T-helper 9 cell (primary cell): ENCODE measurements at regions not wholly inside any gene's neighbourhood (a gene's known extent, or its start where the extent isn't known, plus 50 kb on each side); places are given as distances from the start of the nearest gene placed in this dataset.
"Not testable (repeated sequence)": the region's sequence is repeated elsewhere in the genome, so short reads cannot be mapped to it uniquely, and the experiment has no call there.

Experiments used
- DNase-seq: peaks from one replicate; pipeline ENCODE4 v3.0.0-alpha.2; 2020

- no peak for DNase-seq
Measured at GRCh38 chr5:114060866-114061265, 301.0 kb upstream of the KCNN2 start.

- DNase-seq, result no peak
Measured at GRCh38 chr5:114062932-114063867, 298.7 kb upstream of the KCNN2 start.

DNA sequence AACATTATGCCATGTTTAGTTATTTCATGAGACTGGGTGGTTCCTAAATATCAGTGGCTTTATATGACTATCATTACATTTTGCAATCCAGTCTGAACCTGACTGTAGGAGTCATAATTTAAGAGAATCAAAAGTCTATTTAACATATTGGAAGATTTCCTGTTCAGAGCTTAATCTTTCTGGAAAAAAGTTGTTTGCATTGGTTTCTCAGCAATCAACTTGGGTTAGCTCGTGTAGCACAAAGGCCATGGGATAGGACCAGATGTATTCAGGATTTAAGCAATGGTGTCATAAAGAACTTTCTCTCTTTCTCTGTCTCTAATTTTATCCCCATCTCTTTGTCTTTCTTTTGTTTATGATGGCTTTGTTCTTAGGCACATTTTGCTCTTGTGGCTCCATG, 296.0 kb upstream of the KCNN2 start:
- no peak for DNase-seq

GRCh38 chr5:114070093-114070722, 291.7 kb upstream of the KCNN2 start:
- no peak for DNase-seq

- DNase-seq, result no peak
Measured at GRCh38 chr5:114089259-114089658, 272.6 kb upstream of the KCNN2 start.

- no peak for DNase-seq
Measured at GRCh38 chr5:114097570-114097969, 264.3 kb upstream of the KCNN2 start.

GRCh38 chr5:114099161-114099560, 262.7 kb upstream of the KCNN2 start:
- DNase-seq, result no peak

GRCh38 chr5:114101153-114101552, 260.7 kb upstream of the KCNN2 start:
- no peak for DNase-seq

- no peak for DNase-seq
Measured at GRCh38 chr5:114113604-114114003, 248.3 kb upstream of the KCNN2 start.

- no peak for DNase-seq
Measured at GRCh38 chr5:114116981-114117380, 244.9 kb upstream of the KCNN2 start.

DNA sequence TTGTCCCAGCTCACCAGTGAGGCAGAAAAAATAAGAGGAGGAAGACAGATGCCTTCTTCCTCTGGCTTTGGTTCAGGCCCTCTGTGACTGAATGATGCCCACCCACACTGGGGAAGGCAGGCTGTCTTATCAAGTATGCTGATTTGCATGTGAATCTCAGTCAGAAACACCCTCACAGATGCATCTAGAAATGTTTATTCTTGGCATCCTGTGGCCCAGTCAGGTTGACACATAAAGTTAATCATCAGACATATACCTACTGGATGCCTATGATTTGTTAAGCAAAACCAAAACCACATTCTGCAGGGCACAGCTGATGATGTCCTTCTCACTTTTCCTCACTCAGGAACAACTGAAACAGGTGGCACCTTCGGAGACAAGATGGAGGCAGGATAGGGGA, 243.4 kb upstream of the KCNN2 start:
- no peak for DNase-seq

DNA sequence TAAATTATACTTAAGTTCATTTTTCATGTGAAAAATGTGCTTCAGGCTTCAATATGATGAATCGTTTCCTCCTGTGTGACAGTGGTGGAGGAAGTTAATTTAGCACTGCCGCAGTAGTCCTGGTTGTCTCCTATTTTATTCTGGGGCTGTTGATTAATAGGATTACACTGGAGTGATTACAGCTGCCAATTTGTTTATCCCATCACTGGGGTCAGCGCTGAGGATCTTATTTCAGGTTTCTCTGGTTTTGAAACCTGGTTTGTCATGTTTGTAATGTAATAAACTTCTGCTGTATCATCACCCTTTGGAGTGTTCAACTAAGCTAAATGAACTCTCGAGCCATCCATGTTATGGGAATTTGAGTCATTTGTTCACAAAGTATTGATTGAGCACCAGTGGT, 241.7 kb upstream of the KCNN2 start:
- DNase-seq, result no peak

GRCh38 chr5:114122852-114123251, 239.0 kb upstream of the KCNN2 start:
- DNase-seq, result no peak

DNA sequence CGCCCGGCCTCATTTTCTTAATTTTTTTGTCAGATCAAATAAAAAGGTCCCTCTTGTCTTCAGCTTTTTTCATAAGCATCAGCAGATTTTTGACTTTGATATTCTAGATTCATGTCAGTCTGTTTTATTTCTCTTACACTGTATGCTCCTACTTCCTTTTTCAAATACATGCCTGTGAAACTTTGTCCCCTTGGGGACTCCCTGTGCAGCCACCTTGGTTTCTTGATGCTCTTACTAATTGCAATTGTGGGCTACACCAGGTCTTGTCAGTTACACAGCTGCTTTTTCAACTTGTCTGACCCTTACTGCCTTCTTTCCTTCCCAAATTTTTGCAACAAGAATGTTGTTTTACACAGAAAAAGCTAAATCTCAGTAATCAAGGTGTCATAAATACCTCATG, 238.2 kb upstream of the KCNN2 start:
- DNase-seq, result no peak

- DNase-seq, result no peak
Measured at GRCh38 chr5:114146398-114146797, 215.5 kb upstream of the KCNN2 start.

DNA sequence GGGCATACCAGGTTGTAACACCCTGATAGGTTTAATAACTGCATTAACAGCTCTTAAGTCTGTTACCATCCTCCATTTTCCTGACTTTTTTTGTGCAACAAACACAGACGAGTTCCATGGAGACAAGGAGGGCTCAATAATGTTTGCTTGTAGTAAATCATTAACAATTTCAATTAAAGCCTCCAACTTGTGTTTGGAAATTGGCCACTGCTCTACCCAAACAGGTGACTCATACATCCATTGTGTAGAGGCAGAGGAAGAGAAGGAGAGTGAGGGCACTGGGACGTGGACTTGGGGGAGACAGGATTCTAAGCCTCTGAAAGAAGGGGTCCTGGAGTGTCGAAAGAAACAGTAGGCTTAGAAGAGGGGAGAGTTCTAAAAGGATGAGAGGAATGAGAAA, 213.6 kb upstream of the KCNN2 start:
- DNase-seq, result no peak

DNA sequence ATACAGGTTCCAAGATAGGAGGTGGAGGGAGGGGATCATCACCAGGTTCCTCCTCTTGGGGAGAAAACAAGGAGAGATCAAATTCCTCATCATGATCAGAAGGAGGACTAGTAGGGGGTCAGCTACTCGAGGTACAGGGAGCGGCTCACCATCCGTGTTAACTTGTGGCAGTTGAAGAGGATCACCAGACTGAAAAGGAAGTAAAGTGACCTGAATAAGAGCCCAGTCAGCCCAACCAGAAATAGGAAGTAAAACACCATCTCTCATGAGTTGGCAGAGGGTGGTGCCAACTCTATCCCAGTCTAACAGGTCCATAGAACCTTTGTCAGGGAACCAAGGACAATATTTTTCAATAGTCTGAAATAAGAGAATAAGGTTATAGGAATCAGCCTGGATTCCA, 213.1 kb upstream of the KCNN2 start:
- DNase-seq, result not testable (repeated sequence)

- no peak for DNase-seq
Measured at GRCh38 chr5:114152656-114153360, 209.1 kb upstream of the KCNN2 start.

DNA sequence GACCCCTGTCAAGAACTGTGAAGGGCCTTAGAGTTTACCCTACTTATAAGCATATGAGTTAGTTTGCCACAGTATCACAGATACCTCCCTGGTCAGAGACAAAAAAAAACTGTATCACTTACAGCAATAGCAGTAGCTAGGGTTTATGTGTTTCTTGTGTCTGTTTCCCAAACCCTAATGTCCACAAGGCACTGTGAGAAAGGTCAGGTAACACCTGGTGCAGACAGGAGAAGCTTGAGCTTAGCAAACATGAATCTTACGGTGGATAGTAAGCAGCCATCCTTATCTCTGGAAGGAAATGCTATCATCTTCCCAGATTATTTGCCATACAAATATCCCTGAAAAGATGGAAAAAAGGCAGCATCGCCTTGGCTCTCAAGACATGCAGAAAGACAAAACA, 208.5 kb upstream of the KCNN2 start:
- DNase-seq, result no peak

- DNase-seq, result no peak
Measured at GRCh38 chr5:114153833-114154232, 208.0 kb upstream of the KCNN2 start.

DNA sequence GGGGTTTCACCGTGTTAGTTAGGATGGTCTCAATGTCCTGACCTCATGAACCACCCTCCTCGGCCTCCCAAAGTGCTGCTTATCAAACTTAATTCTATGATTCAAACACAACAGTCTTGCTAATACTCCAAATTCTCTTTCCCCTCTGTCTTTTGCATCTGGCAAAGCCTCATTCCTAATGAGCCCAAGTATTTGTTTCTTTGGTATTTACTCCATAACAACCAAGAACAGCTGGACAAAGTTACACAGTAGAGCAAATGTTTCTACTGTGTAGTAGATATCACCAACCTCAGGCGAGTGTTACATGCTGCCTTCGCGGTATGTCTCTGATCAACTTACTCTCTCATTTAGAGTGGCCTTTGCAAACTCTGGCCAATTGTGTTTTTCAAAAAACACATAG, 195.8 kb upstream of the KCNN2 start:
- no peak for DNase-seq

DNA sequence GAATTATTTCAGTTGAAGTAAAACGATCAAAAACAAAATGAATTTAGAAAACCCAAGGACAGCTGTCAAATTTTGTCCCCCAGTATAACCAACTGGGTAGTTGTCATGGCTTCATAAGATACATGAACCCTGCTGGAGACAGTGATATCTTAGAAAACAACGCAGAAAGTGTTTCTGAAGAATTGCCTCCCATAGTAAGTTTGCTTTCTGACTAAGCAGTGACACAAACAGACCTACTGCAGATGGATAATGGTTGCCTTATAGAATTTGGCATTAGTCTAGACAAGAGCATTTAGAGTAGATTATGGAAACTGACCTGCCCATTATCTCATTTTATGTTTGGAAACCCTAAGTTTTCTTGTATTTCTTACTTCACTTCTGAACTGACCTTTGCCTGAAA, 187.7 kb upstream of the KCNN2 start:
- no peak for DNase-seq

DNA sequence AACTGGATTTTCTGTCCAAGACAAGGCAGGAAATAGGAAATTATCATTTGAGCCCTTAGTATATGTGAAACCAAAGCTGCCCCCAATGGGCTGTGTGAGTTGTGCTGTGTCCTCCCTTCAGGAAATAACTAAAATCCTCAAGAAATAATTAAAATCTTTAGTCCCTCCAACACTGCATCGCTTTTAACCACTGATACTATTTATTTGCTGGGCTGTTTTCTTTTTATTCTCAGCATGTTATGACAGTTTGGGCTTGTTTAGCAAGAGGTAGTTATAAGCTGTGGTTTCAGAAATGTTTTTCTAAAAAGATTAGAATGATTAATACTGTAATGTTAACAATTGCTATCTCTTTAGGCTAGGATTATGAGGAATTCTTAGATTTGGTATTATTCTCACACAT, 187.0 kb upstream of the KCNN2 start:
- no peak for DNase-seq

DNA sequence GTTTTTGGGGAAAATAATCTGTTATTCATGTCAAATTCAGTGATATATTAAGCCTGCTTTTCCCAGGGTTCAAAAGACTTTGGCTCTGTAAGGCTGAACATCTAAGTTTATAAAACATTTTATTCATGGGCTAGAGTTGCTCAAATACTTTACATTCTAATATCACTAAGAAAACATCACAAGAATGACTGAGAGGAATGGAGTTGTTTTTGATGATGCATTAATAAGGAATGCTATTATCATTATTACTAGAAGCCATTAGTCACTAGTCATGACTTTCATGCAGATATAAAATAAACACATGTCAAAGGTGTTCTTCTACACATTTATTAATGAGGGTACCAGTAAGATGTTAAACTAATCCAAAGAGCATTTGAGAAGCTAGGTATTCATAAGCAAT, 185.5 kb upstream of the KCNN2 start:
- no peak for DNase-seq
